Skeletal muscle tissue (tissue), 3 donors: ENCODE measurements at regions not wholly inside any gene's neighbourhood (a gene's known extent, or its start where the extent isn't known, plus 50 kb on each side); places are given as distances from the start of the nearest gene placed in this dataset.

ENCODE experiments used
- H3K27ac ChIP-seq: one replicate; pipeline ENCODE4 v1.7.0; 2013; ENCODE audit warnings: mild to moderate bottlenecking, low read depth, low read length, inconsistent platforms
- H3K27me3 ChIP-seq, 3 donors: one replicate each; pipeline ENCODE4 v1.7.0; 2013; ENCODE audit warnings: low read length in 3 of 3; ENCODE audit not compliant: control insufficient read depth in 3 of 3, insufficient read depth in 3 of 3
- H3K36me3 ChIP-seq, 3 donors: one replicate each; pipeline ENCODE4 v1.7.0; 2013; ENCODE audit warnings: low read length in 3 of 3; ENCODE audit not compliant: control insufficient read depth in 3 of 3, insufficient read depth in 3 of 3
- H3K4me1 ChIP-seq, 3 donors: one replicate each; pipeline ENCODE4 v1.7.0; 2013; ENCODE audit warnings: low read length in 3 of 3, mild to moderate bottlenecking in 3 of 3; ENCODE audit not compliant: control insufficient read depth in 3 of 3, insufficient read depth in 3 of 3
- H3K4me3 ChIP-seq, 3 donors: one replicate each; pipeline ENCODE4 v1.7.0; 2013; ENCODE audit warnings: low read length in 3 of 3
- H3K9ac ChIP-seq, 3 donors: one replicate each; pipeline ENCODE4 v1.7.0; 2013; ENCODE audit warnings: low read length in 3 of 3, mild to moderate bottlenecking in 3 of 3, moderate library complexity in 2 of 3, low read depth in 1 of 3
- H3K9me3 ChIP-seq, 3 donors: one replicate each; pipeline ENCODE4 v1.7.0; 2013; ENCODE audit warnings: low read length in 3 of 3; ENCODE audit not compliant: control insufficient read depth in 3 of 3
- donor health status: Osteomylitis.

GRCh38 chr12:59173695-59174094 is 253.4 kb upstream of the LRIG3 start:
- Histone ChIP-seq H3K27ac (no peak overlapping the region), H3K27me3 (no peaks in the 10 kb centered on the region), H3K36me3 (no peaks in the 10 kb centered on the region), H3K4me3 (no peak overlapping the region), H3K9me3 (no peaks in the 10 kb centered on the region), H3K4me1 (no peaks in the 10 kb centered on the region), H3K9ac (no peak overlapping the region)

DNA sequence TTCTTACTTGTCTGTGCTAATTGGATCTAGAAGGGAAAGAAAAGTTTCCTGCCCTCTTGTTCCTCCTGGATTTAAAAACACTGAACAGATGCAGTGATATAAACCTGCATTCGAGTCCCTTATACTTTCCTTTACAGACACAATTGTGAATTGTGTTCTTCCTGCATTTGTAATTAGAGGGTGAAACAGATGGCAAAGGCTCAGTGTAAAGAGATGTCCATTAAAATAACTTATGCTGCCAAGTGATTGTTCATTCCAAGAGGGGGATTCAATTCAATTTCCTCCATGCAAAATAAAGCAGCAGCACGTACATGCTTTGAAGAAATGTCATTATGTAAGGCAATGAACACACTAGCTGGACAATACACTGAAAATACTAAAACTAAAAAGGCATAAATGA is 248.3 kb upstream of the LRIG3 start:
- Histone ChIP-seq H3K36me3 (no peaks in the 10 kb centered on the region), H3K4me1 (no peaks in the 10 kb centered on the region), H3K27me3 (no peaks in the 10 kb centered on the region), H3K27ac (no peak overlapping the region), H3K9ac (no peak overlapping the region), H3K9me3 (no peaks in the 10 kb centered on the region), H3K4me3 (no peak overlapping the region)

- Histone ChIP-seq H3K4me3 (no peak overlapping the region), H3K36me3 (no peaks in the 10 kb centered on the region), H3K9ac (no peak overlapping the region), H3K27ac (no peak overlapping the region), H3K27me3 (no peaks in the 10 kb centered on the region), H3K4me1 (no peaks in the 10 kb centered on the region), H3K9me3 (no peaks in the 10 kb centered on the region)
Observed at GRCh38 chr12:59166457-59166856, 246.2 kb upstream of the LRIG3 start.

GRCh38 chr12:59164991-59165718 is 244.9 kb upstream of the LRIG3 start:
- no peaks in the 10 kb centered on the region for H3K27me3 ChIP-seq
- no peaks in the 10 kb centered on the region for H3K9me3 ChIP-seq
- no peak overlapping the region for H3K4me3 ChIP-seq
- H3K27ac ChIP-seq, result no peak overlapping the region
- H3K9ac ChIP-seq, result no peak overlapping the region
- no peaks in the 10 kb centered on the region for H3K4me1 ChIP-seq
- H3K36me3 ChIP-seq, result no peaks in the 10 kb centered on the region

GRCh38 chr12:59164226-59164625 is 243.9 kb upstream of the LRIG3 start:
- H3K4me3 ChIP-seq, result no peak overlapping the region
- no peaks in the 10 kb centered on the region for H3K36me3 ChIP-seq
- no peaks in the 10 kb centered on the region for H3K9me3 ChIP-seq
- no peak overlapping the region for H3K9ac ChIP-seq
- no peaks in the 10 kb centered on the region for H3K27me3 ChIP-seq
- no peak overlapping the region for H3K27ac ChIP-seq
- H3K4me1 ChIP-seq, result no peaks in the 10 kb centered on the region

DNA sequence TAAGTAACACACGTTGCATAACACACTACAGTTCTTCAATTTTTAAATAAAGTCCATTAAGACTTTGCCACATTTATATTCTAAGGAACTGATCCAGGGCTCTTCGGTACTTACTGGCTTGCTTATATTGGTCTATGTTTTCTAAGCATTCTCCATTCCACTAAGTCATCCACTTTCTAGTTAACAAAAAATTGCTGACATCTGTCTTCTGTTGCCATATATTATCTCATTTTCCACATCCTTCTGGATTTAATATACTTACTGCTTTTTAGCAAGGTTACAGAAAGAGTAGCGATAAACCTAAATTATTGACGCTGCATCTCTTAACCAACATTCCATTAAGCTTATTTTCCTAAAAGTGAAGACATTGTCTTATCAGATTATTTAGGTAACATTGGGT is 238.4 kb upstream of the LRIG3 start:
- Histone ChIP-seq H3K4me3 (no peak overlapping the region), H3K4me1 (no peaks in the 10 kb centered on the region), H3K27me3 (no peaks in the 10 kb centered on the region), H3K9ac (no peak overlapping the region), H3K27ac (no peak overlapping the region), H3K36me3 (no peaks in the 10 kb centered on the region), H3K9me3 (no peaks in the 10 kb centered on the region)

DNA sequence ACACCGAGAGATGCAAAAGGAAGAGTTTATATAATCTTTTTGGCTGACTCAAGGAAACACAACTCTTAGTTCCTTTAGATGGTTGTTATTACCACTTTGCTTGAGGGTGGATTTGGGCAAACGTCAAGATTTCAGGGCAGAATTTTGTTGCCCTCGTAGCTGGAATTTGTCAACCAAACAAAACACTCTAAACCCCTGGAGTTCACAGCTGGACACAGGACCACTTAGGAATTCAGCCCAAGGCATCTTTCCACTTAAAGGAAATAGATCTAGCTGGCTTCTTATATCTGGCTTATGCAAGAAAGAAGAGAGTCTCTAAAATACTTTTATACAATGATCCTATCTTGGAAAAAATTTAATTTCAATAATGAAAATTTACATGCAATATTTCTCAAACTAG is 237.8 kb upstream of the LRIG3 start:
- Histone ChIP-seq H3K36me3 (no peaks in the 10 kb centered on the region), H3K9ac (no peak overlapping the region), H3K4me1 (no peaks in the 10 kb centered on the region), H3K27me3 (no peaks in the 10 kb centered on the region), H3K9me3 (no peaks in the 10 kb centered on the region), H3K4me3 (no peak overlapping the region), H3K27ac (no peak overlapping the region)

- Histone ChIP-seq H3K36me3 (no peaks in the 10 kb centered on the region), H3K4me3 (no peak overlapping the region), H3K4me1 (no peaks in the 10 kb centered on the region), H3K9me3 (no peaks in the 10 kb centered on the region), H3K27me3 (no peaks in the 10 kb centered on the region), H3K27ac (no peak overlapping the region), H3K9ac (no peak overlapping the region)
Observed at GRCh38 chr12:59155448-59155847, 235.1 kb upstream of the LRIG3 start.

GRCh38 chr12:59151243-59151642 is 230.9 kb upstream of the LRIG3 start:
- Histone ChIP-seq H3K9ac (no peak overlapping the region), H3K4me3 (no peak overlapping the region), H3K9me3 (no peaks in the 10 kb centered on the region), H3K27ac (no peak overlapping the region), H3K36me3 (no peaks in the 10 kb centered on the region), H3K4me1 (no peaks in the 10 kb centered on the region), H3K27me3 (no peaks in the 10 kb centered on the region)

DNA sequence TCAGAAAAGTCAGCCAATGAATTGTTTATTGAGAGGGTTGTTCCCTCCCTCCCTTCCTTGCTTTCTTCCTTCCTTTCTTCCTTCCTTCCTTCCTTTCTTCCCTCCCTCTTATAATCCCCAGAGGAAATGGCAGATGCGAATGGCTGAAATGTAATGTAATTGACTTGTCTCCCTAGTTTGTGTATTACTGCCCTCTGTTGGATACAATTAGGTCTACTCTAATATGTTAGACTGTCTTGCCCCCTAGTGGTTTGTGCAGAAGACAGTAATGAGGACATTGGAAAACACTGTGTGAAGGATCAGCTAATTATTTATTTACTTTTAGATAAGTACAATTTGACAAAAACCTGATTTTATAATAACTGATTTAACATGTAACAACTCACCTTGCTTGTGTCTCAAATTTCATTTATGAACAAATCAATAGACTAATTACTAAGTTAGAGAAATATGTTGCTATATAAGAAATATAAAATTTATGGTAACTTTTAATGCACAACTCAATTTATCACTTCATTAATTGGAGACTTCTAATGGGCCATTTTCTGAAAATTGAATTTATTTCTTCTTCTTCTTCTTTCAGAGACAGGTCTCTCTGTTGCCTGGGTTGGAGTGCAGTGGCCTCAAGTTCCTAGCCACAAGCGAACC is 229.8 kb upstream of the LRIG3 start:
- no peaks in the 10 kb centered on the region for H3K27me3 ChIP-seq
- no peaks in the 10 kb centered on the region for H3K4me1 ChIP-seq
- H3K36me3 ChIP-seq, result no peaks in the 10 kb centered on the region
- H3K4me3 ChIP-seq, result no peak overlapping the region
- H3K9me3 ChIP-seq, result no peaks in the 10 kb centered on the region
- H3K27ac ChIP-seq, result no peak overlapping the region
- no peak overlapping the region for H3K9ac ChIP-seq
